ENCODE measurements at regions not wholly inside any gene's neighbourhood (a gene's known extent, or its start where the extent isn't known, plus 50 kb on each side); places are given as distances from the start of the nearest gene placed in this dataset.
A peak's percentile ranks its signal among the peaks of the same experiment; 100 is the strongest.

GRCh38 chr20:6245436-6245835, 122.6 kb upstream of the FERMT1 start:
- no peaks in the 10 kb centered on the region for H3K36me3 Mint-ChIP-seq (ENCODE audit: low read depth)
- H3K9me3 Mint-ChIP-seq: peaks cover 3% of the 10 kb centered on the region
- no peaks in the 10 kb centered on the region for H3K27me3 Mint-ChIP-seq
- H3K27ac Mint-ChIP-seq: no peak overlapping the region
- H3K4me3 Mint-ChIP-seq: no peak overlapping the region
- intact Hi-C loops (cut with micrococcal nuclease): no loop called here
- DNase-seq: no peak
- no peaks in the 10 kb centered on the region for H3K4me1 Mint-ChIP-seq

- no peaks in the 10 kb centered on the region for H3K36me3 Mint-ChIP-seq (ENCODE audit: low read depth)
- intact Hi-C loops (cut with micrococcal nuclease): no loop called here
- H3K4me3 Mint-ChIP-seq: no peak overlapping the region
- H3K27me3 Mint-ChIP-seq: no peaks in the 10 kb centered on the region
- no peak overlapping the region for H3K27ac Mint-ChIP-seq
- DNase-seq: no peak
- no peaks in the 10 kb centered on the region for H3K4me1 Mint-ChIP-seq
- H3K9me3 Mint-ChIP-seq: peaks cover 3% of the 10 kb centered on the region
Observed at GRCh38 chr20:6241591-6241990, 118.8 kb upstream of the FERMT1 start.

GRCh38 chr20:6240059-6240458, 117.2 kb upstream of the FERMT1 start:
- Mint-ChIP-seq H3K36me3 (ENCODE audit: low read depth) (no peaks in the 10 kb centered on the region), H3K4me1 (no peaks in the 10 kb centered on the region), H3K4me3 (no peak overlapping the region), H3K9me3 (peaks cover 3% of the 10 kb centered on the region), H3K27ac (no peak overlapping the region), H3K27me3 (no peaks in the 10 kb centered on the region)
- intact Hi-C loops (cut with micrococcal nuclease): no loop called here
- DNase-seq: no peak

GRCh38 chr20:6238421-6238820, 115.6 kb upstream of the FERMT1 start:
- H3K27ac Mint-ChIP-seq: no peak overlapping the region
- H3K4me3 Mint-ChIP-seq: no peak overlapping the region
- no peaks in the 10 kb centered on the region for H3K27me3 Mint-ChIP-seq
- no peak for DNase-seq
- no peaks in the 10 kb centered on the region for H3K4me1 Mint-ChIP-seq
- H3K9me3 Mint-ChIP-seq: peaks cover under 1% of the 10 kb centered on the region
- no peaks in the 10 kb centered on the region for H3K36me3 Mint-ChIP-seq (ENCODE audit: low read depth)
- intact Hi-C loops (cut with micrococcal nuclease): no loop called here

- Mint-ChIP-seq H3K9me3 (peaks cover 6% of the 10 kb centered on the region), H3K36me3 (ENCODE audit: low read depth) (no peaks in the 10 kb centered on the region), H3K4me1 (no peaks in the 10 kb centered on the region), H3K4me3 (no peak overlapping the region), H3K27me3 (no peaks in the 10 kb centered on the region), H3K27ac (no peak overlapping the region)
- intact Hi-C loops (cut with micrococcal nuclease): no loop called here
- DNase-seq: no peak
Observed at GRCh38 chr20:6235510-6235909, 112.7 kb upstream of the FERMT1 start.

- no peak for DNase-seq
- Mint-ChIP-seq H3K36me3 (ENCODE audit: low read depth) (no peaks in the 10 kb centered on the region), H3K9me3 (peaks cover 6% of the 10 kb centered on the region), H3K4me1 (no peaks in the 10 kb centered on the region), H3K27ac (no peak overlapping the region), H3K4me3 (no peak overlapping the region), H3K27me3 (no peaks in the 10 kb centered on the region)
- intact Hi-C loops (cut with micrococcal nuclease): no loop called here
Observed at GRCh38 chr20:6232436-6232835, 109.6 kb upstream of the FERMT1 start.

GRCh38 chr20:6231556-6231955, 108.7 kb upstream of the FERMT1 start:
- intact Hi-C loops (cut with micrococcal nuclease): no loop called here
- peaks cover 6% of the 10 kb centered on the region for H3K9me3 Mint-ChIP-seq
- no peak for DNase-seq
- no peaks in the 10 kb centered on the region for H3K36me3 Mint-ChIP-seq (ENCODE audit: low read depth)
- no peak overlapping the region for H3K4me3 Mint-ChIP-seq
- H3K27me3 Mint-ChIP-seq: no peaks in the 10 kb centered on the region
- H3K4me1 Mint-ChIP-seq: no peaks in the 10 kb centered on the region
- no peak overlapping the region for H3K27ac Mint-ChIP-seq

GRCh38 chr20:6228302-6228843, 105.5 kb upstream of the FERMT1 start:
- intact Hi-C loops (cut with micrococcal nuclease): no loop called here

GRCh38 chr20:6213311-6213710, 90.5 kb upstream of the FERMT1 start:
- H3K9me3 Mint-ChIP-seq: no peaks in the 10 kb centered on the region
- H3K4me1 Mint-ChIP-seq: no peaks in the 10 kb centered on the region
- H3K27ac Mint-ChIP-seq: no peak overlapping the region
- intact Hi-C loops (cut with micrococcal nuclease): no loop called here
- DNase-seq: no peak
- no peaks in the 10 kb centered on the region for H3K36me3 Mint-ChIP-seq (ENCODE audit: low read depth)
- H3K27me3 Mint-ChIP-seq: no peaks in the 10 kb centered on the region
- no peak overlapping the region for H3K4me3 Mint-ChIP-seq

More at GRCh38 chr20:6228302-6228843, 105.5 kb upstream of the FERMT1 start:
- no peak overlapping the region for H3K27ac Mint-ChIP-seq
- H3K36me3 Mint-ChIP-seq (ENCODE audit: low read depth): no peaks in the 10 kb centered on the region
- H3K27me3 Mint-ChIP-seq: no peaks in the 10 kb centered on the region
- no peaks in the 10 kb centered on the region for H3K4me1 Mint-ChIP-seq
- H3K9me3 Mint-ChIP-seq: peaks cover 4% of the 10 kb centered on the region
- DNase-seq: no peak
- no peak overlapping the region for H3K4me3 Mint-ChIP-seq

- Mint-ChIP-seq H3K27me3 (no peaks in the 10 kb centered on the region), H3K27ac (no peak overlapping the region), H3K4me3 (no peak overlapping the region), H3K36me3 (ENCODE audit: low read depth) (no peaks in the 10 kb centered on the region), H3K4me1 (no peaks in the 10 kb centered on the region), H3K9me3 (no peaks in the 10 kb centered on the region)
- intact Hi-C loops (cut with micrococcal nuclease): no loop called here
- DNase-seq: no peak
Observed at GRCh38 chr20:6212903-6213302, 90.1 kb upstream of the FERMT1 start.

- Mint-ChIP-seq H3K4me3 (no peak overlapping the region), H3K9me3 (no peaks in the 10 kb centered on the region), H3K27me3 (no peaks in the 10 kb centered on the region), H3K27ac (no peak overlapping the region), H3K36me3 (ENCODE audit: low read depth) (no peaks in the 10 kb centered on the region), H3K4me1 (no peaks in the 10 kb centered on the region)
- intact Hi-C loops (cut with micrococcal nuclease): no loop called here
- DNase-seq: no peak
Observed at GRCh38 chr20:6209093-6209492, 86.3 kb upstream of the FERMT1 start.

- H3K27ac Mint-ChIP-seq: no peak overlapping the region
- H3K4me1 Mint-ChIP-seq: no peaks in the 10 kb centered on the region
- H3K9me3 Mint-ChIP-seq: no peaks in the 10 kb centered on the region
- intact Hi-C loops (cut with micrococcal nuclease): no loop called here
- no peak overlapping the region for H3K4me3 Mint-ChIP-seq
- no peak for DNase-seq
- no peaks in the 10 kb centered on the region for H3K27me3 Mint-ChIP-seq
- H3K36me3 Mint-ChIP-seq (ENCODE audit: low read depth): no peaks in the 10 kb centered on the region
Observed at GRCh38 chr20:6200092-6200491, 77.3 kb upstream of the FERMT1 start.

- Mint-ChIP-seq H3K9me3 (no peaks in the 10 kb centered on the region), H3K4me1 (no peaks in the 10 kb centered on the region), H3K4me3 (no peak overlapping the region), H3K36me3 (ENCODE audit: low read depth) (no peaks in the 10 kb centered on the region), H3K27me3 (no peaks in the 10 kb centered on the region), H3K27ac (no peak overlapping the region)
- intact Hi-C loops (cut with micrococcal nuclease): no loop called here
- DNase-seq: no peak
Observed at GRCh38 chr20:6185268-6185667, 62.4 kb upstream of the FERMT1 start.

GRCh38 chr20:6184086-6184485, 61.3 kb upstream of the FERMT1 start:
- H3K9me3 Mint-ChIP-seq: no peaks in the 10 kb centered on the region

GRCh38 chr20:6180531-6180930, 57.7 kb upstream of the FERMT1 start:
- intact Hi-C loops (cut with micrococcal nuclease): no loop called here
- peak; percentile 25 for DNase-seq
- Mint-ChIP-seq H3K4me3 (no peak overlapping the region), H3K27ac (no peak overlapping the region), H3K4me1 (no peaks in the 10 kb centered on the region), H3K27me3 (no peaks in the 10 kb centered on the region), H3K36me3 (ENCODE audit: low read depth) (no peaks in the 10 kb centered on the region), H3K9me3 (no peaks in the 10 kb centered on the region)

More at GRCh38 chr20:6184086-6184485, 61.3 kb upstream of the FERMT1 start:
- H3K27me3 Mint-ChIP-seq: no peaks in the 10 kb centered on the region
- H3K4me3 Mint-ChIP-seq: no peak overlapping the region
- no peaks in the 10 kb centered on the region for H3K4me1 Mint-ChIP-seq
- H3K36me3 Mint-ChIP-seq (ENCODE audit: low read depth): no peaks in the 10 kb centered on the region
- DNase-seq: no peak
- intact Hi-C loops (cut with micrococcal nuclease): no loop called here
- H3K27ac Mint-ChIP-seq: no peak overlapping the region
